ENCODE measurements at regions not wholly inside any gene's neighbourhood (a gene's known extent, or its start where the extent isn't known, plus 50 kb on each side); places are given as distances from the start of the nearest gene placed in this dataset.

DNA sequence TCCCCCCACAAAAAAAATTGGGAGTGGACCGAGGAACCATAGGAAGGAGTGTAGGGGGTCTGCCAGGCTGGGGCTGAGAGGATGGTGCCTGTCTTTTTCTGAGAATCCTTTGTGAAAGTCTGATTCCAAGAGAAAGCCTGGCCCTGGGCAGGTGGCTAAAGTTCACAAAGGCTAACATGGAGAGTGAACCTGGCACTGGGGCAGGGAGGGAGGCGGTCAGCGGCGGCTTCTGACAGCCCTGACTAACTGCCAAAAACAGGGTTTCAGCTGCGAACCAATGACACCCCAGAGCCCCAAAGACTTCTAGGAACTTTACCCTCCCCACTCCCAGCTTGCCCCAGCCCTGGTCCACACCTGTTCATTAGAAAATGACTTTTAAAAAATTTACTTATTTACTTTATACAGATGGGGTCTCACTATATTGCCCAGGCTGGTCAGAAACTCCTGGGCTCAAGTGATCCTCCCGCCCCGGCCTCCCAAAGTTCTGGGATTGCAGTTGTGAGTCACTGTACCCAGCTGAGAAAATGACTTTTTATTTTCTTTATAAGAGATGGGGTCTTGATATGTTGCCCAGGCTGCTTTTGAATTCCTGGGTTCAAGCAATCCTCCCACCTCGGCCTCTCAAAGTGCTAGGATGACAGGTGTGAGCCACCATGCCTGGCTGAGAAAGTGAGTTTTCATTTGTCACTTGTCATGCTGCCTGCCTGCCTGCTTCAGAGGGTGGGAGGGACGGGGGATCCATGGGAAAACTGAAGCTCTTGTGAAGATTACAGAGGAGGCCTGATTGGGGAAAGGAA lies 61.0 kb upstream of the DUSP5 start:
- no peak for DNase-seq (ENCODE audit: low read depth)

DNA sequence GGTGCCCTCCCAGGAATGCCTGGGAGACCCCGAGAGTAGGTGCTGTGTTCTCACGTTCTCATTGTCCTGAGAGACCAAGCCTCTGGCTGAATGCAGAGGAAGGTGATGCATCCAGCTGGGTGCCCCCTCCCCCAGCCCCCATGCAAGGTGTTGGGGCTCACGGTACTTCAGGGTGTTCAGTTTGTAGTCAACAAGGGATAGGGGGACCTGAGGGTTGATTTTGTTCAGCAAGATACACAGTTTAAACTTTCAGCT lies 60.4 kb upstream of the DUSP5 start:
- DNase-seq (ENCODE audit: low read depth) = no peak

DNA sequence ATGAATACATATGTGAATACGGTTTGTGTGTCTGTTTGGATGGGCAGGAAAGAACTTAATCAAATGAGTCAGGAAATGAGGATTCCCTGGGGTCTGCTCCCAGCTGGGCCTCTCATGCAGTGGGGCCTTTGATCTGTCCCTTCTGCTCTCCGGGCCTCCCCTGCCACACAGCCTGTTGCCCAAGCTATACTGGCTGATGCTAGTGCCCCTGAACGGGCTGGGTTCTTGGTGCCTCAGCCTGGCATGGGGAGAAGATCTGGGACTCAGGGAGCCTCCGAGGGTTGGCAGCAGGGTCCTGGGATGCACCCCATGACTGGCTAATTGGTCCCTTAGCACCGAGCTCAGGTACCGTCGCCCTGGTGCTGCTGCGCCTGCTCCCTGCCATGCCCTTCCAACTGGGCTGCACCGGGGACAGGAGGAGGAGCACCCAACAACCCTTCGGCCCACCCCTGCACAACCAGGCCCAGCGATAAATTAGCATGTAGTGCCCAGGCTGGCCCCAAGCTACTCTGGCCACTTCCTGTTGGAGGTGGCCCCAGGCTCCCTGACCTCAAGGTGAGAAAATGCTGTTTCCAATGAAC lies 59.9 kb upstream of the DUSP5 start:
- no peak for DNase-seq (ENCODE audit: low read depth)

DNA sequence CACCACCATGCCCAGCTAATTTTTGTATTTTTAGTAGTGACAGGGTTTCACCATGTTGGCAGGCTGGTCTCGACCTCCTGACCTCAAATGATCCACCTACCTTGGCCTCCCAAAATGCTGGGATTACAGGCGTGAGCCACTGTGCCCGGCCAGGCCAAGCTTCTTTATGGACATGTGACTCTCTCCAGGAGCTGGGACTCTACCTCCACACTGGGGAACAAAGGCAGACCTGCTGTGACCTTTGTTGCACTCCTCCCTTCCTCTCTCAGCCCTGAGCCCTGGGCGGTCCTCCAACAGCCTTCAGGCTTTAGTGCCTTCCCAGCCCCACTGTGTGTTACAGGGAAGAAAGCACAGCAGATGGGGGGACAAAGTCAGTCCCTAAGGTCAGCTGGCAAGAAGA lies 55.0 kb upstream of the DUSP5 start:
- DNase-seq (ENCODE audit: low read depth) = no peak

DNA sequence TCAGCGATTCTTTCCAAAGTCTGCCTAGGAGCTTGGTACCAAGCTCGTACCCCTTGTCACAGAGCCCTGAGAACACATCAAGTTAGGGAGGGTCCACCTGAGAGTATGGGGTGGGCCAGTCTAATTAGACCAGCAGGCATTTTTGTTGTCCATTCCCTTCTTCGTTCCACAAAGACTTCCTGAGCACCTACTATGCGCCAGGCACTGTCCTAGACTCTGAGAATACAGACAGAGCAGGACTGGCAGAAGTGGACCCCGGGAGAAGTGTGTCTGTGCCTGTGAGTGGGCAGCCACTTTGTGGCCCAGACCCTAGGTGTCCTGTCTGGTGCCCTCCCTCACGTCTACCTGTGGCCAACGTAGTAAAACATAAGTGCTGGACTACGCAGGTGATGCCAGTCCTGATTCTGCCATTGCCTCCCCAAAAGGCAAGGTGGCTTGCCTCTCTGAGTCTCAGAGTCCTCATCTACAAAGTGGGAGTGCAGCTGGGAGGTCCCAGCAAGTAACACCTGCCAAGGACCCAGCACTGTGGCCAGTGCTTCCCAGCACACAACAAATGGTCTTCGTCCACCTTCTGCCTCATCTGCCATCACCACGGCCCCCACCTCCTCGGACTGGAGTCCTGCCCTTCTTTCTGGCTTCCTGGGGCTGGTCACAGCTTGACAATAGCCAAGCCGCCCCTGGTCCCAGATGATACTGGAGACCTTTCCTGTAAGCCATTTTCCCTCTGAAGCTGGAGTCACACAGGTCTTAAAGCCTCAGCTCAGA lies 54.3 kb upstream of the DUSP5 start:
- no peak for DNase-seq (ENCODE audit: low read depth)

DNA sequence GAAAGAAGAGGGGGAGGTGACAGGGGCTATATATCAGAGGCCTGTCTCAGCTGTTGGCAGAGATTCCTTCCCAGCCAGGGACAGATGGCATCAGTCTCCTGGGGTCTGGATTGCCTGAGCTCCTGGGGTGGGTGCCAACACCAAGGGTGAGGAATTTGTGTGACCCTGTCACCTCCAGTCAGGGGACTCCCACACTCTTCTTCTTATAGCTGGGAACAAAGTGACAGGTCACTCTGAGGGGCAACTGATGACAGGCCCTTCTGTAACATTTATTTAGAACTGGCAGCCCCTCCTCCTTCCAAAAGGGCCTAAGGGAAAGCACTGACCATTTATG lies 53.7 kb upstream of the DUSP5 start:
- no peak for DNase-seq (ENCODE audit: low read depth)

DNA sequence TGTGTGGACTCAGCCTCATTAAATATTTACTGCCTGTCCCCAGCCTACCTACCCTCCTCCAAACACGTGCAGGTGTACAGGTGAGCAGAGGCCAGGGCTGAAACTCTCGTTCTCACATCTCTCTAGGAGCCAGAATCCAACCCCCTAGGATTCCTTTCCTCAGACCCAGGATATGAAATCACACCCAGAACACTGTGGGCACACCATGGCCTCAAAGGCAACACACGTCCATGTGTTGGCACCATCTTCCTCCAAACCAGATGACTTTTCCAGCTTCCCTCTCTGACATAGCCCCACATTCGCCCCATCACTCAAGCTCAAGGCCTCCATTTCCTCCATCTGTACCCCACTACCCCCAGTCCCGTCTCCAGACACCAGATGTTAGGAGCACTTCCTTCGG lies 51.8 kb upstream of the DUSP5 start:
- no peak for DNase-seq (ENCODE audit: low read depth)

DNA sequence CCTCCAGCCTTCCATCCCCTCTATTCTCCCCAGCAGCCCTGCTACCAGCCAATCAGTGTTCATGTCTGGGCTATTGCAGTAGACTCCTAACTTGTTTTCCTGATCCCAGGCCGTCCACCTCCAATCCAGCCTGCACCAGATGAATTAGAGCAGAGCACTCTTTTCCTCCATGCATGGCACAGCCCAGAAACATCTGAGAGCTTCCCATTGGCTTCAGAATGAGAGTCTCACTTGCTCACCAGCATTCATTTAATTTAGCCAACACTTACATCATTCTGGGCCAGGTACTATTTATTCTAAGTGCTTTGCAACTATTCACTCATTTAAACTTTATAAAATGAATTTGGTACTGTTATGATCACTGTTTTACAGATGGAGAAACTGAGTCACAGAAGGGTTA lies 51.4 kb upstream of the DUSP5 start:
- DNase-seq (ENCODE audit: low read depth) = no peak

DNA sequence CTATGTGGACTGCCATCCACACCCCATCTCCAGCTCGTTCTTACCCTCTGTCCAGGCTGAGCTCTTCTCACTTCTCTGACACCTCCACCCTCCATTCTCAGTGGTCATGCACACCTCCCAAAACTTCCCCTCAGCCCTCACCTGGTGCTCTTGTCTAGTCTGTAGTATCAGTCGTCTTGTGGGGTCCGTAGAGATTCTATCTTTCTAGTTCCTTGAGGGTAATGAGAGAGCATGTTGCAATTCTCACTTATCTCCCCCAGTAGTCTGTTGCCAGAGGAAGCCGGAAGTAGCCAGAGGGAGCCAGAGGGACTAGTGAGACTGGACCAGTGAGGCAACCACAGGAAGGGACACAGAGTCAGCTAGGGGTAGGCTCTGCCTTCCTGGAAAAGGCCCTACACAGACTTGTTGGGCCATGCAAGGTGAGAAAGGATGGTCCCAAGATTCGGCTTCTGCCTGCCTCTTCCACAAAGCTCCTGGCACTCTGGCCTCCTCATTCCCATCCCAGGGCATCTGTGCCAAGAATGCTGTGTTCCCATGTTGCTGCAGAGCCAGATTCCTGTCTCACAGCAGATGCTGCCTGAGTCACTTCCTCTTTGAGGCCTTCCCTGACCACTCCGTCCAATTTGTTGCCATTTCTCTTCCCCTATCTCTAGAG lies 50.6 kb upstream of the DUSP5 start:
- no peak for DNase-seq (ENCODE audit: low read depth)

DNA sequence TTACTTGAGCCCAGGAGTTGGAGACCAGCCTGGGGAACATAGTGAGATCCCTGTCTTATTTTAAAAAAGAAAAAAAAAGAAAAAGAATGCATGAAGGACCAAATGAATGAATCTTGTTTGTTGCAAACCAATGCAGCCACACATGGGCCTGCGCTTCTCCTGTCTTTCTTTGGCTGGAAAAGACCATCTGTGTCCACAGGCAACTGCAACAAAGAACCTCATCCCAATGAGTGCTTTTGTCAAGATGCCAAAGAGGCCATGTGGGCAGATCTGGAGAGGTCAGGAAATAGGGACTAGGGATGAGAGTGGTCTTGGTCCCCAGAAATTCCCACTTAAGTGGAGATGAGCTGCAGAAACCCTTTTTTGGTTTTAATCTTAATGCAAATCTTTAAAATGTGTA lies 49.8 kb upstream of the DUSP5 start:
- DNase-seq (ENCODE audit: low read depth) = no peak
